NCI-H2171 (cell line): ENCODE measurements at regions not wholly inside any gene's neighbourhood (a gene's known extent, or its start where the extent isn't known, plus 50 kb on each side); places are given as distances from the start of the nearest gene placed in this dataset.

Experiments used
- DNase-seq: peaks from one replicate; lab custom pipeline; 2025; lab: John Stamatoyannopoulos, UW

DNA sequence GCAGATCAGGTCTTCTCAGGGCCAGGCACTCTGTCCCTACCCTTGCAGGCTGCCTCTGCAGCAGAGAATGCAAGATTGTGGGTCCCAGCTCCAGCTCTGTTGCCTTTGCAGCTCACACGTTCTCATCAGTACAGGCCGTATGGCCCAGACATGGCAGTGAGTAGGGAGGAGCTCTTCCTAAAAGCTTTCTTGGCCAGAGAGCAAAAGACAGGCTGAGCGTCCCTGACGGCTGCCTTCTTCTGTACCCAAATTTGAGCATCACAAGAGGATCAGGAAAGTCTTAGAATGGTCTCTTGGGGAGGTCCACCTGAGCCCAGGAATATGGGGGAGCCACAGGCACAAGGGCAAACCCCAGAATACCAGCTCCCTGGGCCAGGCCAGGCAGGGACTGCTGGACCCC, 266.3 kb upstream of the ZMIZ1 start:
- DNase-seq = no peak

DNA sequence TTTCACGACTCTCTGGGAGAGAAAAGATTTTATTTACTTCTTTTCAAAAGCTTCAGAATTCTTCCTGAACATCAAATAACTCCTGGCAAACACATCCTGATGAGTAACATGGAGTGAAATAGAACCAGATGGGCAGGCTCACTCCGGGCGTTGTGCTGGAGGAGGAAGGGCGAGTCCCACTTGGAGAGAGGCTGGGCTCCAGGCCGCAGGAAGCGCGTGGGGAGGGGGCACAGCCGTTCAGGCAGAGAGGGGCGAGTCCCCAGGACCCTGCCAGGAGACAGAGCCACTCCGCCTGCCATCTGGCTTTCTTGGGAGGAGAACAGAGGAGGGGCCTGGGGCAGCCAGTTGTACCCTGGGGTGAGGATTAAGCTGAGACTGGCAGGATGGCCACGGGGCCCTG, 265.9 kb upstream of the ZMIZ1 start:
- DNase-seq = peak; percentile 55

DNA sequence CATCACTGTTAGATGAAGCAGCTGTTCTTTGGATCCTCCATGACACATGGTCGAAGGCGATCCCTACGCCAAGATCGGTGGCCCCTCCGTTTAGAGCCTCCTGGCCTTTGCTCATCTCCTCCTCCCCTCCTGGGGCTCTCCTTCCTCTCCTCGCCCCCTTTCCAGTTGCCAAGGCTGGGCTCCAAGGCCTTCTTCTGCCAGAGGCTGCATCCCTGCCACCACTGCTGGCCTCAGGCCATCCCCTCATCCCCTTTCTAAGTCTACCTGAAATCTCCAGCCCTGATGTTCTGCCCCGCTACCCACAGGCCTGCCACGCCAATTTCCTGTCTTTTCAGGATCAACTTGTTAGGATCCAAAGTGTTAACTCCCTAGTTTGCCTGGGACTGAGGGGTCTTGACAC, 265.1 kb upstream of the ZMIZ1 start:
- no peak for DNase-seq

DNA sequence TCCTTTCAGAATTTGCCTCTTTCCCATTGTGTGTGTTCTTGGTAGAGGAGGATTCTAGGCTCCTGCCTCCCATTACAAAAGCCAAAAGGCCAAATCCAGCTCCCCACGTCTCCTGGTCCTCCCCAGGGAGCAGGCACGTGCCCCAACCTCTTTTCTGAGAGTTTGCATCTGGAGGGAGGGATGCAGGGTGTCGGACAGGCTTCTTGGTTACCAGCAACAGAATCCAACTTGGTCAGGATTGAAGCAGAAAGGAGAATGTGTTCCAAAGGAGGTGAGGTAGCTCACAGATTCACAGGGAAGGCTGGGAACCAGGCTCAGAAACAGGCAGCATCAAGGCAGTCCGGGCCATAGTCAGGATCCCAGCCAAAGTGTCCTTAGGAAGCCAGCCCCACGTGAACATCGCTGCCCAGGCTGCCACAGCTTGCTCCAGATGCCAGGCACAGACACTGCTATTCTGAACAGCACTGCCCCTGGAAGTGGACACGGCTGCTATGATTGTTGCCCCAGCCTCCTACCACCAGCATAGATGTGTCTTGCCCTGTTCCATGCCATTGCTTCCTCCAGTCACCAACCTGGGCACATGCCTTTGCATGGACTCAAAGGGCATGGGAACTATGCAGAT, 264.2 kb upstream of the ZMIZ1 start:
- no peak for DNase-seq

DNA sequence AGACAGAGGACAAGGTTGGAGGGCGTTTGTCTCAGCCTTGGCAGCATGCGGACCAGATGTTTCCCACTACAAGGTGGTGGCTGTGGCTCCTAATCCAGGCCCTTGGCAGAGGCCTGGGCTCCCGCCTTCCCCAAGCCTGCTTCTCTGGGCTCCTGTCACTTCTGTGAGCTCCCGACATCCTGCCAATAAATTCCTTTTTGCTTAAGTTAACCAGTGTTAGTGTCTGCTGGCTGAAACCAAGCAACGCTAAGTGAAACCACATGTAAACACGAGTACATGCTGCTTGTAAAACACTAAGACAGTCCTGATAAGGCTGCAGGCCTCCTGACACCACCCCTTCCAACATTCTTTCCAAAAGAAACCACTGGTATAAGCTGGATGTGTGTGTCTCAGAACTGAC, 263.6 kb upstream of the ZMIZ1 start:
- DNase-seq = no peak

DNA sequence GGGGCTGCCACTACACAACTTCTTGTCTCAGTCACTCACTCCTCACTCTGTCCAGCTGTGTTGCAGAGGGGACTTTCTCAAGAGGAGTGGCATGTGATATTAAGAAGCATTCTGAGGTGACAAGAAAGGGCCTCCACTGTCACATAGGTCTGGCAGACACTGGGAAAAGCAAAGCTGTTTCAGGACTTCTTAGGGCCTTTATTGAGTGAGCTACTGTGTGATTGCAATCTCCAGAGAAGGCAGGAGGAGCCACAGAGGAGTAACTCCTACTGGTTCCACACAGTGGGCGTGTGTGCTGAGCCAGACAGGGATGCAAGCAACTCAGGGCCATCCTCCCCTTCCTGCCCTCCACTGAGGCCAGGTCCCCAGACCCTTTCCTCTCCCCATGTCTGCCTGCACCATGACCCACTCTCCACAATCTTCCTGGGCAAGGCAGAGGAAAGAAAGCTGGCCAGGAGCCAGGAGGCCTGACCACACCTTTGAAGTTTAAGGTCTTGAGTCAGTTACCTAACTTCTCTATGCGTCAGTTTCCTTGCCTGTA, 262.0 kb upstream of the ZMIZ1 start:
- DNase-seq = no peak

DNA sequence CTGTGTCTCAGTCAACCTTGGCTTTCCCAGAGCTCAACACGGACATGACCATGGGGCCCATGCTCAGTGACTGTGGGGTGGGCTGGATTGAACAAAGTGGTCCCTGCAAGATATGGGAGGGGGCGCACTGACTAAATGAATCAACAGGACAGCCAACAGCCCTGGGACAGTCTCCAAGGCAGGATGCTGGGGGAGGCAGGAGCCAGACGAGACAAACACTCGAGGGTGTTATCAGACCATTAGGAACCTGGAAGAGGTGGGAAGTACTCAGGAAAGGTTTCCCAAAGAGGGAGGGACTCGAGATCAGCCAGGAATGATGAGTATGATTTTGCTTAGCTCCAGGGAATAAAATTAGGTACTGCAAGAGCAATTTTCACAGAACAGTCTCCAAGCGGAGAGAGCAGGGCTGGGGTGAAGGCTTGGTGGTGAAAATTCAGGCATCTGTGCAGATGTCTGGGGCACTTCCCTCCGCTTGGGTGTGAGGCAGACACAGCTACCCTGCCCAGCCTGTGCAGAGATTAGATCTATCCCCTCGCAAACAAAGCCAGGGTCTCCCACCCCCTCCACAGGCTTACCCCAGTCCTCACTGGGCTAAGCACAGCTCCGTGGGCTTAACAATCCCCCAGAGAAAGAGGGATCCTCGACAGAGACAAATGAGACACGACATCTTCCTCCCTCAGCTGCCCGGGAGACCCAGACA, 261.1 kb upstream of the ZMIZ1 start:
- DNase-seq = no peak

DNA sequence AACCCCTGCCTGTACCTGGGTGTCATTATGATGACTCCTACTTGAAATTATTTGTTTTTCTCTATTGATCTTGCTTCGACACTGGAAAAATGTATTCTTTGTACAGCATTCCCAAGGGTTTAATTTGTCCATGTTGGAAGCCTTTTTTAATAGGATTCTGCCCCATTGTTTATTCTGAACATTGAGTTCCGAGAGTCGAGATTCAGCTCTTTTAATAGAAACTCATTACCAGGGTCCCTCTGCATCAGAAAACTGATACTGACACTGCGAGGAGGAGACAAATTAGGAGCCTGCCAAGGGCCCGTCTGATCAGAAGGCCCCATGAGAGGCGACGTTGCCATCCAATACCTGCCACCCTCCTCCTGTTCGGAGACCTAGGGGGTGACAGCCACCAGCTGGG, 260.5 kb upstream of the ZMIZ1 start:
- DNase-seq = no peak

DNA sequence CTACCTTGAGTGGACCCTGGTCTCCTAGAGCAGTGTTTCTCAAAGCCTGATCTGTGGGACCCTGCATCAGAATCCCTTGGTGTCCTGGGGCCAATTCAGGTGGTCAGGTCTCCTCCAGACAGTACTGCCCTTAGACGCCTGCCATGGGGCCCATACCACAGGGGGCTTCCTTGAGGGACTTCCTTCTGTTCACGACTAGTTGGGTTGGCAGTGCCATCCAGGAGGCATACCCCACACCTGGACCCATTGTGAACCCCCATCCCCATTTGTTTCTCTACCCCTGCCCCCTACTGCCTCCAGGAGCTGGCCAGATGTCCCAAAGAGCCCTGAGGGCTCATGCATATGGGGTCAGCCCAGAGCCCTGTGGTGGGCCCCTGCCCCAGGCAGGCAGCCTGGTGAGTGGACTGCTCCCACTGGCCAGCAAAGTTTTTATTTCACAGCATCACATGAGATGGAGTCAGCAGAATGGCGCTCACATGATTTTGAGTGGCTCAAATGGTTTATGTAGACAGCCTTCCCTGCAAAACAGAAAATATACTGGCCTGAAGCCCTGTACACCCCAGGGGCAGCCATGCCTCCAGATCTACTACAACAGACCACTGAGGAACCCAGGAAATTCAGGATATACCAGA, 259.9 kb upstream of the ZMIZ1 start:
- DNase-seq = no peak

DNA sequence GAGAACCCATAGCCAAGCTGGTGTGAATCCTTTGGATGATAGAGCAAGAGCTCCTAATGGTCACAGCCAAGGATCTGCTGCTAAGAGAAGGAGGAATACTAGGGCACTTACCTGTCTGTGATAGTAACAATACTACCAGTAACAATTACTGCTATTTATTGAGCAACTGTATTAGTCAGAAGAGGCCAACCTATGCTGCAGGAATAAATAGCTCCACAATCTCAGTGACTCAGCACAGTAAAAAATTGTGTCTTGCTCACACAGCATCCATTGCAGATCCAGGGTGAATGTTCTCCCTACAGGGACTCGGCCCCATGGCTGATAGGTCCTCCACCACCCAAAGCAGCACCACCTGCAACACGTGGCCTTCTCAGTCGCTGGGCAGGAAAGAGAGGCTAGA, 257.6 kb upstream of the ZMIZ1 start:
- no peak for DNase-seq

DNA sequence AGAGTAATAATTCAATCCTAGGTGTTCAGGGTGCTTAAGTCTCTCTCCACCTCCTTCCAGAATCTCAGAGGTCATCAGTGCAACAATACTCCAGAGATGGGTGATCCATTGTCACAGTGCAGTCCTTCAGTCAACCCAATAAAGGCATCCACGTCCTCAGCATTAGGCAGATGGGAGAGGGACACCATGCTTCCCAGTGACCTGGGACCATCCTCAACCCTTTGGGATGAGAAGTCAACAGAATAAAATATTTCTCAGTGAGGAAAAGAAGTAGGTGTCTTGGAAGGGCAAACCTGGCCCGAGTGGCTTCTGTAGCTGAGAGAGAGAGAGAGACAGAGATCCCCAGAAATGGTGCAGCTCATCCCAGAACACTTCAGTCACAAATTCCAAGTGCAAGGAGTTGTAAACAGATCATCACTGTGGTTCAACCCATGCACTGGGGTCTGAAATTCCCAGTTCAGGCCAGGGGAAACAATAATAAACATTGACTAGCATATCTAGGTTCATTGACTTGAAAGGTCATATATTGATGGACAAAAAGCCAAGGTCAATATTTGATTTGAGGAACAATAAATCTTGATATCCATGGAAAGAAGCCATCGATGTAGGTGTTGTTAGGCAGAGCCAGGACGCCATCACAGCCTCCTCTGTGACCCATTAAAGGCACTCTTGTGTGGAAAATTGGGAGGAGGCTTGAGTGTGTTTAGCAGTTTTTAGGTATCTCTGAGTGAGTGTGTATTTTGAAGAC, 256.0 kb upstream of the ZMIZ1 start:
- DNase-seq = no peak

DNA sequence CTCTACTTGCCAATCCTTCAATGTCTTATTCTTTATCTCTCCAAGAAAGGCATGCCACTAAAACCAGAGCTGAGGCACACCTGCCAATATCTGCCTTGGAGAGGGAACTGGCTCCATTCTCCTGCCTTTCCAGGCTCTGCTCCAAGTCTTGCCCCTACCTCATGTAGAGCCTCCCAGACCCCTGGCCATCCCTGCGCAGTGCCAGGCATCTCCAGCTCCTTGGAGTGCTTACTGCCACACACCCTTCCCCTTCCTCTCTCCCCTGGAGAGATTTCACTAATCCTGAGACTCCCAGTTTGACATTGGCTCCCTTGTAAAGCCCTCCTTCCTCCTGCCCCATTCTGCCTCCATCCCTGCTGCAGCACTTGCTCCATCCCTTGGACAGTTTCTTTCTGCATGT, 255.2 kb upstream of the ZMIZ1 start:
- DNase-seq = no peak

DNA sequence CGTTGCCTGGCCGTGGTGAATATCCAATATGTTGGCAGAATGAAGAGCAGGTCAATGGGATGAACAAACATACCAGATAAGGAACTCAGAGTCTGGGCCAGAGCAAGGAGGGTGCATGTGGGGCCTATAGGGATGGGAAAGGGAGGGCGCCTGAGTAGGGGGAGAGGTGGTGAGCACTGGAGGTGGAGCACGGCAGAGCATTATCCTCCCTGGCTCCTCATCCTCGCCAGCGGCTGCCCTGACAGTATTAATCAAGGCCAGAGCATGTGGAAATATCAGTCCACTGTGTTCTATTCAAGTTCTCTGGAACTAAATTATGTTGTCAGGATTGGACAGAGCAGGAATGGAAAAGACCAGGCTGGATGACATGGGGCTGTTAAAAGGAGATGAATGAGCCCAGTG, 254.8 kb upstream of the ZMIZ1 start:
- no peak for DNase-seq

DNA sequence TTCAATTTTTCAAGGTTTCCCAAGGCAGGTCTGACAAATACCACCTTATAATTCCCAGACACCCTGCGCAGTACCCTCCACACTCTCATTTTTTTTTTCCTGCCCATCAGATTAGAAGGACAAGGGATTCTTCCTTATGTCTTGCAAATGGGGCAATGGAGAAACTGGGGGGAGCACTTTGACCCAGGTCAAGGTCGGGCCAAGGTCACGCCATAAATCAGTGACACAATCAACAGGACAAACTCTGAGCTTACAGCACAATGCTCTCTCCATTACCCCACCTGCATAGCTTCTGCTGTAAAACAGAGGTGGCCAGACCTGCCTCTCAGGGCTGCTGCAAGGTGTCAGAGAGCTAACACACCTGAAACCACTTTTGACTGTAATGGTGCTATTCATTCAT, 254.4 kb upstream of the ZMIZ1 start:
- DNase-seq = no peak

DNA sequence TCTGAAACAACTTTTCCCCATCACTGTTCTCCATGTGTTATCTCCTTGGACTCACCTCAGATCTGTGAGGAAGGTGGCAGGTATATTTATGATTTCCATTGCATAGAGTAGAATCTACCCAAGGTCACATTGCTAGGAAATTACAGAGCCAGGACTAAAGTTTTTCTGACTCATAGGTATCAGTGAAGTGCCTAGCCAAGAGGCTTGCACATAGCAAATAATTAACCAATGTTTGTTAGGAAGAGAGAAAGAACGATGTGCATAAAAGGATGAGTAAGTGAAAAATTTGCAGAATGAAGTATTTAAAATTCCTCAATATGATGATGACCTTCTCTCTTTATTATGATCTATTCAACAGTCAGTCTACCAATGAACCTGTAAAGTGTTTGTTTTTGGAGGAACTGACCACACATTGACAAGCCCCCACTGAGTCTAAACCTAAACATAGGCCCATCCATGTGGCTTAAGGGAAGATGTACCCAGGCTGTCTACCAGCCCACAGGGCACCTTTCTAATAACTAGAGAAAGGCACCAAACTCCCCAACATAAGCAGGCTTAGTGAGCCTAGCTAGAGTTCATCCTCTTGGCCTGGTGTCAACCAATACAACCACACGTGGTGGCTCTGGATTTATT, 252.9 kb upstream of the ZMIZ1 start:
- DNase-seq = no peak

DNA sequence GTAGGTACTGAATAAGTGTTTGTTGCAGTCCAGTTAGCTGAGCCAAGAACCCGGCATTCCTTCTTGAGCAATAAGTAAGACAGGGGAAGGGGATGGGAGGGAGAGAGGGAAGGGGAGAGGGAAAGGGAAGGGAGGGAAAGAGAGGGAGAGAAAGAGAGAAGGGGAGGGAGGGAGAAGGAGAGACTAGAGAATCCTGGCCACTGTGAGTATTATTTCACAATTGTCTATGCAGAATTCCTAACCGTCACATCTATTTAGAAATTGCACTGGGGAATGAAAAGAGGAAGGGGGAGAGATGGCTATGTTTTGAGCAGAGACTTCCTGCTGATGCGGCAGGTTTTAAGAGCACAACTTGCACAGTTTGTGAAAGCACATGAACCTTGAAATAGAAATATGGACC, 251.4 kb upstream of the ZMIZ1 start:
- DNase-seq = no peak

DNA sequence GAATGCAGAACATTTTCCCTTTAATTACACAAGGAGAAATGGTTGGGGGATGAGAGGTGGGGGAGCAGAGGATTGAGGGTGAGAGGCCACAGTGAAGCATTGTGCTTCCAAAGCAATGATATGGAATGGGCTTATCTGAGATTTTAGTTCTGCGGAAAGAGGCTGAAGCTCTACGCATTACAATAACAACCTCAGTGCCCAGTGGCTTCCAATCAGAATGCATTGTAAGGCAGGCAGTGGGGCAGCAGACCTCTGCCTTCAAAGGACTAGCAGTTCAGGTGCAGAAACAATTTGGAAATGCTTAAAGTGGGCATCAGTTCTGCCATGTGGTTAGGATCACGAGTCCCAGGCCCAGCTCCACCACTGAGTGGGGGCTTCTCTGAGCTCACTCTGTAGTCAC, 251.0 kb upstream of the ZMIZ1 start:
- no peak for DNase-seq

DNA sequence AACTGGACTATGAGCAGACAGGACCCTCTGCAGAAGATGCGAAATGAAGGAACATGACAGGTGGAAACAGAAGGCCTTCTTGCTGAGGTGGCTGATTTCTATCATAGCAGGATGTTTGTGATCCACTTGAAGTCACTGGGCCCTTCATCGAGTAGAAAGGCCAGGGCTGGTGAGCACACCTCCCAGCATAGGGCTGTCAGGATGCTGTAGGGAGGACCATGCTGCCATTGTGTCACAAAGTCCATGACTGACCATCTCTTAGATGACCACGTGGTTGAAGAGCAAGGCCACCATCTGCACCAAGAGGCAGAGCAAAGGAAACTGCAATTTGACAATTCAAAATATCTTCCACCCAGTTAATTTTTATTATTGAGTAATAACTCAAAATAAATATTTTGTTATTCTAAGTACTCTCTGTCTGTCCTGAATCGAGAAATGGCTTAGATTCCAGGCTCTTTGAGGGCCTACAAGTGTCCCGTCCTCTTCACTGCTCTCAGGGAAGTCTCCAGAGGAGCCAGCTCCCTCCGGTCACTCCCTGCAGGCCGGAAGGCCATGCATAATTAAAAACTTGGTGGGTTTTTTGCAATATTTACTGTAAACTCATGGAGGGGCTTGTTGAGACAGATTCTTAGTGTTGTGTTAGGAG, 249.3 kb upstream of the ZMIZ1 start:
- no peak for DNase-seq

DNA sequence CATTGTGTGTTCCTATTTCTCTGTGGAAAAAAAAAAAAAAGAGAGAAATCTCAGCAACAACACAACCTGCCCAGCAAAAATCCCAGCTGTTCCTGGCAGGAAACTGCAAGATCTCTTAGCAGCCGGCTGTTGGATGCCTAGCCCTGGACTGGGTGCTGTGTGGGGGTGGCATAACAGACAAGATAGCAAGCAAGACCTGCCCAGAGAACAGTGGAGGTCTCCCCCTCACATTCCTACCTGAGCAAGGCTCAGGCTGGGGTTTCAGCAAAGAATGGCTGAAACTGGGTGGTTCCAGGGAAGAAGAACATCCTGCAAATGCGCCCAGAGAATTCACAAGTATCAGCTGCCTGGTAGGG, 248.8 kb upstream of the ZMIZ1 start:
- peak; percentile 28 for DNase-seq

DNA sequence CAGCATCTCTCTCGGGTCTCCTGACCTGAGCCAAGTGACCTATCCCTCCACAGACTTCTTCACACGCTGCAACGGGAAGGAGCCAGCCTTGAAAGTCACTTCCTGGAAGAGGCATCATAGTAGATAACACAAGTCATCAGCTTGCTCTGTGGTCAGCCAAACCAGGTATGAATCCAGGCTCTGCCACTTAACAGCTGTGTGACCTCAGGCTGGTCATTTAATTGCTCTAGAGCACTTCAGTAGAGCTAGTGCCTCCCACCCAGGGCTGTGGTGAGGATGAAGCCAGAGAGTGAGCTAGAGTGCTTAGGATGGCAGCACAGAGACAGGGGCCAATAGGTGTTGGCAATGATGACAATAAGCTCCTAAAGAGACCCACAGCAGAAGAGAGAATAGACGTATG, 247.7 kb upstream of the ZMIZ1 start:
- DNase-seq = no peak

DNA sequence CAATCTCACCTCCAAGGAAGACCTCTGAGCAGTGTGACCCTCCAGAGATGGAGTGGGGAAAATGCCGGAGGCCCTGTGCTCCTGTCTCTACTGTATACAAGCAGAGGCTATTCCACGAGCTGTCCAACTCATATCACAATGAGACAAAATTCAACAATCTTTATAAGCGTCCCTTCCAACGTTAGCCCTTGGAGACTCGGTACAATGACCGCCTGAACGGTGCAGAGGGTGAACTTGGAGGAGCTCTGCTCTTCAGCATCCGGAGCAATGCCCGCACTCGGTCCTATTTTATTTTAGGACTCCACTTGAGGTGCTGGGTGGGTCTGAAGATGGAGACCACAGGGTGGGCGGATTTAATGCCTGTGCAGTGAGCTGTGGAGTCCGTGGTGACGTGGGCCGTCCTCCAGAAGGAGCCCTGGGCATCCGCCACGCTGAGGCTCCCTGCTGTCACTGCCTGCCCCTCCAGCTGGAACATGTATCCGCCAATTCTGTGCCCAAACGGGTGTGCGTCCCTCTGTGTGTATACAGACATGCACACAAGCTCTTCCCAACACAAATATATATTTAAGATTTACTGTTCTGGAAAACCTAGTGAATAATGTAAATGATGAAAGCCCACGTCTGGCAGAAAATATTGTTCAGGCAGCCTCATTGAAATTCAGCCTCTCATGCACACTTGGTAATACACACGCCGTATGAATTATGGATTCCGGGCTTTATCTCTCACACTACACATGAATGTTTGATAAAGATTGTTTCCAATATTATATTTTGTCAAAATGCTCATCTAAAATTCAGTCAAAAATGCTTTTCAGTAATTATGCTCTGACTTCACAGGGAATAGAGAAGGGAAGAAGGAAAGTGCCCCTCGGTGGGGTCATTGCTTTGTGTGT, 239.9 kb upstream of the ZMIZ1 start:
- no peak for DNase-seq
